ENCODE measurements at regions not wholly inside any gene's neighbourhood (a gene's known extent, or its start where the extent isn't known, plus 50 kb on each side); places are given as distances from the start of the nearest gene placed in this dataset.

DNA sequence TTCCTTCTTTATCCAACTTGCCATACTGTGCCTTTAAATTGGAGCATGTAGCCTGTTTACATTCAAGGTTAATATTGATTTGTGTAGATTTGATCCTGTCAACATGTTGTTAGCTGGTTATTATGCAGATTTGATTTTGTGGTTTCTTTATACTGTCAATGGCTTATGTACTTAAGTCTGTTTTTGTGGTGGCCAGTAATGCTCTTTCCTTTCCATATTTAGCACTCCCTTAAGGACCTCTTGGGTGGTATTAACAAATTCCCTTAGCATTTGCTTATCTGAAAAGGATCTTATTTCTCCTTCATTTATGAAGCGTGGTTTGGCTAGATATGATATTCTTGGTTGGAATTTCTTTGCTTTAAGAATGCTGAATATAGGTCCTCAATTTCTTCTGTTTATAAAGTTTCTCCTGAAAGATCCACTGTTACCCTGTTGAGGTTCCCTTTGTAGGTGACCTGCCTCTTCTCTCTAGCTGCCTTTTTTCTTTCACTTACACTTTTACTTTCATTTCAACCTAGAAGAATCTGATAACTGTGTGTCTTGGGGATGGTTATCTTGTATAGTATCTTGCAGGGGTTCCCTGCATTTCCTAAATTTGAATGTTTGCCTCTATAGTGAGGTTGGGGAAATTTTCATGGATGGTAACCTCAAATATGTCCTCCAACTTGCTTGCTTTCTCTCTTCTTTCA, 86.9 kb upstream of the NEGR1 start:
- no peak for DNase-seq

GRCh38 chr1:72366466-72366865, 84.1 kb upstream of the NEGR1 start:
- no peak for DNase-seq

DNA sequence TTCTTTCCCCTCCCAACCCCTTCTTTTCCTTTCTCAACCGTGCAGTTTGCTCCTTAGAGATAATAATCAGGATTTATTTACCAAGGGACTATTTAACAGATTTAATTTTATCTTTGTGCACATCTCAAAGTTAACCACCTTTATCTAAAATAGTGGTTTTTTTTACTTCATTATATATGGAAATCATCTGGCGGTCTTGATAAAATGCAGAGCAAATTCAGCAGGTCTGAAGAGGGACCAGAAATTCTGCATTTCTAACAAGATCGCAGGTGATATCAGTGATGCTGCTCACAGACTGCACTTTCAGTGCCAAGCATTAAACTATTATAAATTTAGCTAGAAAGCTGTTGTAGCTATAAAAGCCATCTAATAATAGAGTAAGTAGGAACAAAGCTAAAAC, 83.4 kb upstream of the NEGR1 start:
- no peak for DNase-seq

- no peak for DNase-seq
These were observed 80.2 kb upstream of the NEGR1 start for GRCh38 chr1:72362538-72362937.

DNA sequence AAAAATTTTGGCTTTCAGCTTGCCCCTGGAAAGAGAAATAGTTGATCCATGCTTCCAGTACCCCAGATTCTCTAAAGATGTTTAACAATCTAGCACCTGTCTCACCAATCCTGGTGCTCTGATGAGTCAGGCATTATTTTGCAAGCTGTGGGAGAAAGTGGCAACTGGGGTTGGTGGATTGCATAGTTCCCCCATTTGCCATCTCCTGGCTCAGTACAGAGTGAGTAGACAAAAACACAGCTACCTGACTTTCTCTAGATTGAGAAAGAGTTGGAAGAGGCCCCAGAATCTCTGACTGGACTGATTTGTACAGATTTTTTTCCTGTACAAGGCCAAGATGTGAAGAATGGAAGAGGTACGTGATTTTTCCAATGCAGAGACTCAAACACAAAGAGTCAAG, 75.1 kb upstream of the NEGR1 start:
- DNase-seq, result no peak

DNA sequence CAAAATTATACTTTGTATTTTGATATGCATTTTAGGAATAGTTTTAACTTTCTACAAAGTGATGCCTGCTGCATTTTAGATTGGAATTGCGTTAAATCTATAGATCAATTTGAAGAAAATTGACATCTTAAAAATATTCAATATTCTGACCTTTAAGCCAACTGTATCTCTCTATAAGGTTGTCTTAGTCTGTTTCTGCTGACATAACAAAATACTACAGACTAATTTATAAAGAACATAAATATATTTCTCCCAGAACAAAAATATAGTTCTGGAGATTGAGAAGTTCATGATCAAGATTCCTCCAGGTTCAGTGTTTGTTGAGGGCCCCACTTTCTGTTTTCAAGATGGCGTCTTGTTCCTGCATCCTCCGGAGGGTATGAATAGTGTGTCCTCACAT, 73.6 kb upstream of the NEGR1 start:
- DNase-seq, result no peak

GRCh38 chr1:72341661-72342060, 59.3 kb upstream of the NEGR1 start:
- DNase-seq, result no peak

GRCh38 chr1:72336776-72337175, 54.4 kb upstream of the NEGR1 start:
- DNase-seq, result no peak

All from left hindlimb (tissue), 1 donor.